NCI-H226 (cell line): ENCODE measurements at regions not wholly inside any gene's neighbourhood (a gene's known extent, or its start where the extent isn't known, plus 50 kb on each side); places are given as distances from the start of the nearest gene placed in this dataset.
A peak's percentile ranks its signal among the peaks of the same experiment; 100 is the strongest.

ENCODE experiments used
- DNase-seq: peaks from one replicate; pipeline ENCODE4 v3.0.0-alpha.2; 2015

GRCh38 chr2:217396586-217396985 is 536.7 kb upstream of the TNP1 start:
- no peak for DNase-seq

GRCh38 chr2:217396165-217396564 is 536.3 kb upstream of the TNP1 start:
- DNase-seq: no peak

DNA sequence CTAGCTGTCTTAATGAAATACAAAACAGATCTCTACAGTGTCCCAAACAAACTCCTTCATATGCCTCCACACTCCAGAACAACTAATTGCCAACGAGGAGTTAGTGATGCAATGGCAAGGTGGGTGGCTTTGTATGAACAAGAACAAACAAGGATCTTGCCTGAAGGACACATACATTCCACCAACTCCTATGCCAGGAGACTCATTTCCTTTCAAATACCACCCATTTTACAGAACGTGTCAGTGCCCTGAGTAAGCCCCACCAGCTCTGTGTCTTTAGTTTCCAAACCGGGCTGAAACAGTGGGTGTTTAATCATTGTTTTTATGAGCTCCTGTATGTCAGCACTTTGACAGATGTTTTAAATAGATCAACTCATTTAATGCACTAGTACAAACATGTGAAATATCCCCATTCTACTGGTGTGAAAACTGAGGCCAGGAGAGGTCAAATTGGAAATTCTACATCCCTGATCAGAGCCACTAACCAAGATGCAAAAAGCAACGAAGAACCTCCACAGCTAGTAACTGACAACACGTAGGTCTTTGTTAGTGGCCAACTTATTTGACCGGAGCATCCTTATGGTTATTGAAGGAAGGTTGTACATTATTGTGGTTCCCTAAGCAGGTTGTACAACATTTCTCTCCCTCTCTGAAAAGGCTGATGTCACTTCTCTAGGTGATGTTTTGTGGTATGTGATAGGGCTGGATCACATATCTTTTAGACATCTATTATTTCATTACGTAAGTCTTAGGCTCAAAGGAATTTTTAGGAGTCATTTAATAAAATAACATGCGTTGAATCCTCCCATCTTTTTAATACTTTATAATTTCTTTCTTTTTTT is 534.9 kb upstream of the TNP1 start:
- no peak for DNase-seq

GRCh38 chr2:217393585-217394032 is 533.7 kb upstream of the TNP1 start:
- DNase-seq: peak; percentile 82

DNA sequence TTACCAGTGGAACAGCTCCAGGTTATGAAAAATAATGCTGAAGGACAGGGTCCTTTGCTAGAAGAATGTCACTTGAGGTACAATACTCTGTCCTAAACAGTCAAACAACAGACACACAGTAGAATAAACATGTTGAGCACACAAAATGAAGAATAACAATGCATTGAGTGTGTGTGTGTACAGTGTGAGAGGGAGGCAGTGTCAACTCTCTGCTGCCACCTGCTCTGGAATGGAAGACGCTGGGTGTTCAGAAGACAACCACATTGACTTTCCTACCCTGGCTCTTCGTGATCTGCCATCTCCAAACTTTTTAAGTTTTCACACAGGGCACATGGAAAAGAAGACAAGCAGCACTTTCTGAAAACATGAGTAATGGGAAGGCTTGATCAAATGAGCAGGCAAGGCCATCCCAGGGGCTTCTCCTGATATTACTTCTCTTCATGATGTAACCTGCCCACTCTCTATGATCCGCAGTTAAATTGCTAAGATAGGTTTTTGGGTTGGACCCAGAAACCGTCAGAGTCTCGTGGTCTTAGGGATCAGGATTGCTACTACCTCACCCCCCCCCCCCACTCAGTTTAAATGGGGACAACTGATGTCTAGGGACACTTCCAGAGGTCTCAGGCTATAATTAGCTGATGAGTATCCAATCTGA is 533.2 kb upstream of the TNP1 start:
- DNase-seq: no peak

DNA sequence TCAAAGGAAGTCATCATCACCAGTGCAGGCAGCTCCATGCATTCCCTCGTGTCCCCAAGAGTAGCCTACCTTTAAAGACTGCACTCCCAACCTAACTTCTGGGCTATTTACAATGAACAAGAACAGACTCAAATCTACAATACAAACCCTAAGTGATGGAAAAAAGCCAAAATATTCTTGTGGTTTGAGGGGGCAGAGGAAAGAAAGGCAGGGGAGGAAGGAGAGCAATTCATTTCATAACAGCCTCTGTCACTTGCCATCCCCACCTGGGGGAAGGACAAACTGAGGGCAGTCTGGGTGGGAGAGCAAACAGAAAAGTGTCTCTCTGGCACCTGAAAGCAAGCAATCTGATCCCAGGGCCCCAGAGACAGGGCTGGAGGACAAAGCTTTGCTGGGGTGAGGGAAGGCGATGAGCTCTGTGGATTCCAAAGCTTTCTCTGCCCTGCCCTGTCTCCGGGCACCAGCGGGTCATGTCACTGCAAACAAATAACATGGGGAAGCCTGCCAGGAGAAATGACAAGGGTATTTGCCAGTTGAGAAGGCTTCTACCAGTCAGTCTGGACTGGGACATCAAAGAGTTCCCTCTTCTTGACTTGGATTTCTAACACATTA is 528.0 kb upstream of the TNP1 start:
- no peak for DNase-seq

DNA sequence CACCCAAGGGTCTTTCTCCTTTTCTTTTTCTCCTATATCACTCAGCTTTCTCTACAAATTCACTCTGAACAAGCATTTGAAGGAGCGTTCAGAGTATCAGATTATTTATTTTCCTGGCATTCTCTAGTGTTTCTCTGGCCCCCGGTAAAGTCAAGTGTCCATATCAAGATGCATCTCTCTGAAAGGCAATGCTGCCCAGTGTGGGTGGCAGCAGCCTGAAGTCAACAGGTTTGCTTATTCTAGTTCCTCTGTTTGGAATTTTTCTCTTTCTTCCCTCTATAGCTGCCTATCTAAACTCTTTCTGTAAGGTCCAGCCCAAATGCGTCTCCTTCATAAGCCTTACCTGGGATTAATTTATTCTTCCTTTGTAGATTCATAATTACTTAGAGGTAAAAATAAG is 526.2 kb upstream of the TNP1 start:
- no peak for DNase-seq

GRCh38 chr2:217383620-217384019 is 523.8 kb upstream of the TNP1 start:
- no peak for DNase-seq

DNA sequence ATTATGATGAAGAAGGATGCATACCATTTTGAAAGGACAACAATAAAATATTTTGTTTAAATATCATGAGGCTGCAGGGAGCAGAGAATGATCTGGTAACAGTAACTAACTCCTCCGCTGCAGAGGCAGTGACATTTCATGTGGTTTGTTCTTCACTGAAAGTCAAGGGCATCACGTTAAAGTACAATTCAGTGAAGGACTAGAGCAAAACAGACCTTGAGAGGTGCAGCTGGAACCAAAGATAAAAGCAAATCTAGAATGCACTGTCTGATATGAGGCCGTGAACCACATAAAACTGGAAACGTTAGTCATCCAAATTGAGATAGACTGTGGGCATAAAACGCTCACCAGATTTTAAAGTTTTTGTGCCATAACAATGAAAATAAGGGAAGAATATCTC is 522.9 kb upstream of the TNP1 start:
- no peak for DNase-seq

DNA sequence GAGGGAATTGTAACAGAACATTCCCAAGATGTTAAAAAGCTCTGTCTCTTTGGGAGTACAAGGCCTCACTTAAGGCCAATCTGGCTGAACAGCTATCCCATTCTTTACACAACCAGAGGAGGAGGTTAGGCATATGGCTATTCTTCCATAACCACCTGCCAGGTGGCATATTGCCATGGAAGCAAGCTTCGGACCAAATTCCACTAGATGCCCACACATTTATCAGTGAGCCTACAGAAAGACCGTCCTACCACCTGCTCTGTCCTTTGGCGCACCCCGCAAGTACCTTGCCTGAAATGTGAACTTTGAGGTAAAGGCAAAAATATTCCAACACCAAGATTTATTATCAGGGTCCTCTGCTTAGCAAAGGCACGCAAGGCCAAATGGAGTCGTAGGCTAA is 519.9 kb upstream of the TNP1 start:
- DNase-seq: no peak

DNA sequence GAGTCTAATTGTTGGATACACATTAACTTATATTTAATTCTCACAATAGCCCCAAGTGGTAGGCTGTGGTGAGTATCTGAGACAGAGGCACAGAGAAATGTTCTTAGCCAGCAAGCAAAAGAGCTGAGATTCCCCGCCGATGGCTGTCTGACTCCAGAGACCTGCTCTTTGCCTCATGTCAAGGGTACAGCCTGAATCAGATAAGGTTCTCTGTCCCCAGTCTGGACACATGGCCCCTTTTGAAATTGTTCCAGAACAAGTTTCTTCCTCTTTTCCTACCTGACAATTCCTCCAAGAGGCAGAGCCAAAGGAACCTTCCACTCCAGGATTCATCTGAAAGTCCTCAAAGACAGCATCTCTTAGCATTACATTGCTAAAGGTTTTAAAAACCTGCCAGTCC is 512.9 kb upstream of the TNP1 start:
- DNase-seq: no peak

GRCh38 chr2:217371781-217372213 is 511.9 kb upstream of the TNP1 start:
- no peak for DNase-seq

DNA sequence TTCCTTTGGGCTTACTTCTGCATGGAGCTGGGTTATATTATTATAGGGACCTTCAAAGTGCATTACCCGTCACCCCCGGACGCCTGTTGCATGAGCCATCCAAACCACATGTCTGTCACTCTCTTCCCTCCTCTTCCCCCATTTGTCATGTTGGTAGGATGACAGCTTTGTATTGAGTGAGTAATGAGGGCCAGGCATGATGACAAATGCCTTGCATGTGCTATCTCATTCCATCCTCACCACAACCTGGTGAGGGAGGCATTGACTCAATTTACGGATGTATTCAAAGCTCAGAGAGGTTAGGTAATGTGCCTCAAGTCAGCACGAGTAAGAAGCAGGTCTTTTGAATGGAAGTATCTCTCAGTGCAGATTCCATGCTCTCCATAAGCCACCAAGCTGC is 510.5 kb upstream of the TNP1 start:
- DNase-seq: peak; percentile 81

DNA sequence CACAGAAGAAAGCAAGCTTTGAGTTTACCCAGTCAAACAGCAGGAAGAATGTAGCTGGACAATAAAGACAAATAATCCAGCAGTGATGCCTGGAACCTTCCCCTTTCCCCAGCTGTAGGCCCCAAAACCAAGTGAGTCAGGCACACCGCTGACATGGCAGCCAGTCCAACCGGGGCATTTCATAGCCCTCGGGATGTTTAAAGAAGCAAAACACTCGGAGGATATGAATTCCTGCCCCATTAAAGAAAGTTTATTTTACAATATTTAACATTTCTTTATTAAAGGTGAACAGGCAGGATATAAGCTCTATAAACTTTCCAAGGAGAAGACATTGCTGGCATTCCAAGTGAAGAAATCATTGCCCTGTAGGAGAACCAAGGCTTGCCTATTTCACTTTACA is 507.6 kb upstream of the TNP1 start:
- no peak for DNase-seq

DNA sequence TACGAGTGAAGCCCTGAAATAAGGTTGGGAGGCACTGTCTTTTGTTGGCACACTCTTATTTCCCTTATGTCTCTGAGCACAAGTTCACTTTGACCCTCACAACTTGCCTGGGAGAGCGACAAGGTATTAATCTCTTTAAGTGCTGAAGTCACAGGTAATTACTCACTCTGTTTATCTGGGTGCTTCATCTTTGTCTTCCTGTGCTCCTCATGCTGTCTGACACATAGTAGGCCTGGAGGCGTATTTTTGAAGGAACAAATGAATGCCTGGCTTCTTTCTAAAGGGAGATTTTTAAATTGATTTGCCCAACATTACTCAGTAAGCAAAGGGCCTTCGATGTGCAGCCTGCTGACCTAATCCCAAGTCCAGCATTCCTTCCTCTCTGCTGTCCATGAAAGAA is 507.1 kb upstream of the TNP1 start:
- DNase-seq: peak; percentile 25

DNA sequence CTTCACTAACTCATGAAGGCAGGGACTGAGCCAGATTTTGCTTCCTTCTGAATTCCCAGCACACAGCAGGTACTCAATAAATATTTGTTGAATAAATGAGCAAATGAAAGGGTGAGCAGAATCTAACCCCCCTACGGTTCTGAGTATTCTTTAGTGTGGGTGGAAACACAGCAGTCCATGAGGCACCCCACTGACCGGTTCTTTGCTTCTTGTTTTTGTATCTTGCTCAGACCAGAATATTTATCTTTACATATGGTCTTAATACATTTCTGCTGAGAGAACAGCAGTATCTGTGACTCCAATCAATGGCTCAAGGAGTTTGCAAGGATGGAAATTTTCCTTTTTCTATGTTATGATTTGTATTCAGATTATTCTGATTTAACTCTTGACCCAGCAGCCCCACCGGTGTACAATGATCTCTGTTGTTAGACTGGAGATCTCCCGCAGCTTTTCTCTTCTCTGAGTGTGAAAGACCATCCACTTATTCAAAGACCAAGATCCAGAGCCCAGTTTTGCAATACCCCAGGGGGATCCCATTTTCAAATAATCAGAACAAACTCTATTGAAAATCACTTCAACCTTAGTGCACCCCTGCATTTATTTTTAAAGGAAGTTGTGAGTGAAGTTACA is 506.5 kb upstream of the TNP1 start:
- DNase-seq: no peak

GRCh38 chr2:217365656-217366055 is 505.8 kb upstream of the TNP1 start:
- no peak for DNase-seq

DNA sequence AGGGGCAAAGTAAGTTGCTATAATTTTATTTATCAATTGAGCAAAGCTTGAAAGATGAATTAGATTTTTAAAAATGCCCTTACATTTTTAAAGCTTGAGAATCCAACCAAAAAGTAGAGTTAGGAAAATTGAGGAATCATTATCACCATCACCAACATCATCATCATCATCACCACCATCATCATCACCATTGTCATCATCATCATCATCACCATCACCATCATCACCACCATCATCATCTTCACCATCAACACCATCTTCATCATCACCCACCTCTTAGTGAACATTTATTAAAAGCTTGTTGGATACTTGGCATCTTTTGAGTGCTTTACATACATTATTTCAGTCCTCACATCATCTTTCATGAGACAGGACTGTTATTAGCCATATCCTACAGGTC is 504.4 kb upstream of the TNP1 start:
- no peak for DNase-seq

DNA sequence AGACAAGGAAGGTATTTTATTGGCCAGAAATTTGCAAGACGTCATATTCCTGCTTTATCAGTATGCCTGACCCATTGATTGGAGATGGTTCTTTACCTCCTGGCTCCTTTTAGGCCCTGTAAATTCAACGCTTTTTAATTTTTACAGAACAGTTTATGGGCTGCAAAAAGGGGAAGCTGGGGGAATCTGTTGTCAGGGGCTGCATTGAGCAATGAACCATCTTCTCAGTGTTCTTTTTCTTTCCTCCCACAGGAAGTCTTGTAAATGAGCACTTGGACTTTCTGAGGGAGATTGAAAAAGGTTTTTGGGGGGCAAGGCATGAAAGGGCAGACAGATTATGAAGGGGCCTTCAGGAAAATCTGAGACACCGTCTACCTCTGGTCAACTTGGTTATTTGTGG is 503.6 kb upstream of the TNP1 start:
- DNase-seq: no peak

DNA sequence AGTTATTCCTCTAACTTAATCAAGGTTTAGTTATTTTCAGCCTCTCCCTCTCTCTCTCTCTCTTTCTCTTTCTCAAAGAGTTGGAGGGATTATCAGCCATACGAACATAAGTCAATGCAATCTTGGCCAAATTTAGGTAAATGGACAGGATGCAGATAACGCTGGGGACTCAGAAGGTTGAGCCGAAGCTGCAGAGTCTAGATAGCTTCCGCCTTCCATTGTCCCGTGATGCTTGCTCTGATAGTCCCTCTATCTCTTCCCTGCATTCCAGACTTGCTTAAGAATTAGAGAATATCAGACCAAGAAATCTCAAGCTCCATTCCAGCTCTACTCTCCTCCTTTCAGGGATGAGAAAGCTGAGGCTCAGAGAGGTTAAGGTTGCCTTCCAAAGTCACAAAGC is 502.8 kb upstream of the TNP1 start:
- DNase-seq: no peak

GRCh38 chr2:217362286-217362685 is 502.4 kb upstream of the TNP1 start:
- no peak for DNase-seq

- DNase-seq: no peak
These were observed 501.6 kb upstream of the TNP1 start for GRCh38 chr2:217361483-217361880.

GRCh38 chr2:217360781-217361482 is 501.1 kb upstream of the TNP1 start:
- DNase-seq: peak; percentile 59
